ENCODE measurements at regions not wholly inside any gene's neighbourhood (a gene's known extent, or its start where the extent isn't known, plus 50 kb on each side); places are given as distances from the start of the nearest gene placed in this dataset.

DNA sequence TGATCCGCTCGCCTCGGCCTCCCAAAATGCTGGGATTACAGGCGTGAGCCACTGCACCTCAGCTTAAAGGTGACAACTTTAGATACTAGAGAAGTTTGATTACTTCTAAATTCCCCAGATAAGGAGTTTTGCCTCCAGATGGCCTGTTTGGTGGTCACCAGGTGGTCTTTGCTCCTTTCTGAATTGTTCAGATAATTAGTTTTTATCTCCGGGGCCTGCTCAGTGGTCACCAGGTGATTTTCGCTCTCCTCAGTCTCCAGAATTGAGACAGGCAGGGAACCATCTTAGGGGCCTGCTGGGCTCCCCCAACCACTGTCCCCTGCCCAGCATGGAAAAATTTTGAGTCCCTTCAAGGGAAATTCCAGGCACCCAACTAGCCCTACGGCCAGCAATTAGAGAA is 62.6 kb downstream of the GPR6 start:
- no peak for DNase-seq
- TF ChIP-seq EZH2phosphoT487 (IDR thresholded peaks at IDR 0.05; ENCODE audit: insufficient read depth, low read depth) (no peak), EZH2 (IDR thresholded peaks at IDR 0.05; ENCODE audit: insufficient read depth, poor library complexity, severe bottlenecking) (no peak)
- Histone ChIP-seq H3F3A (ENCODE audit: insufficient read depth) (no peaks in the 10 kb centered on the region), H3K4me2 (ENCODE audit: unreplicated experiment) (no peak overlapping the region), H3K4me3 (no peak overlapping the region), H2AFZ (no peak overlapping the region), H3K9me3 (ENCODE audit: low read depth) (no peaks in the 10 kb centered on the region), H3K36me3 (ENCODE audit: low read depth) (no peaks in the 10 kb centered on the region), H3K27me3 (replicated peaks; ENCODE audit: insufficient read depth) (no peaks in the 10 kb centered on the region), H3K27ac (no peak overlapping the region), H3K9me2 (ENCODE audit: insufficient read depth) (no peaks in the 10 kb centered on the region), H4K20me1 (ENCODE audit: insufficient read depth) (no peaks in the 10 kb centered on the region), H3K9ac (no peak overlapping the region), H3K79me2 (ENCODE audit: insufficient read depth) (no peaks in the 10 kb centered on the region), H3K4me1 (ENCODE audit: insufficient read depth) (no peaks in the 10 kb centered on the region)
- WGBS, 2 experiments (ENCODE audit: low coverage in 1 of 2, low lambda C conversion rate in 2 of 2, missing lambda C conversion rate in 2 of 2) = 77 to 78% methylated on average over 7 of the region's 7 CpGs
- in situ Hi-C loops (cut with MboI) = no loop called here

DNA sequence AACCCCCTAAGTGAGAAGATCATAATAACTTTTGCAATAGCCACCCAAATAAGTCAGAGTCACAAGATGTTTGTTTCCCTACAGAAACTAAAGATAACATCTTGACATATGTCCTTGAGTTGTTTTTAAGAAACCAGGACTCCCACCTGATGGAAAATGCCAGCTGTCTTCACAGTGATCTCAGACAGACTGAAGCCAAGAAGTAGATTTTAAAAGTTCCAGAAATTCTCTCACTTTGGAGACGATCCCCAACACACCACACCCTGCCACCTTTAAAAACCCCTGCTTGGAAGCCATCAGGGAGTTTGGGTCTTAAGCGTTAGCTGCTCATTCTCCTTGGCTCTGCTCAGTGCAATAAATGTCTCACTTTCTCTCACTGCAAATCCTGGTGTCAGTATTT is 63.0 kb downstream of the GPR6 start:
- H2AFZ ChIP-seq = no peak overlapping the region
- H3K79me2 ChIP-seq (ENCODE audit: insufficient read depth) = no peaks in the 10 kb centered on the region
- H3K9ac ChIP-seq = no peak overlapping the region
- no peaks in the 10 kb centered on the region for H3K27me3 ChIP-seq (replicated peaks; ENCODE audit: insufficient read depth)
- no peak overlapping the region for H3K4me2 ChIP-seq (ENCODE audit: unreplicated experiment)
- no peaks in the 10 kb centered on the region for H3K4me1 ChIP-seq (ENCODE audit: insufficient read depth)
- no peak for DNase-seq
- H3K4me3 ChIP-seq = no peak overlapping the region
- 41 to 45% methylated on average over 2 of the region's 2 CpGs for WGBS, 2 experiments (ENCODE audit: low coverage in 1 of 2, low lambda C conversion rate in 2 of 2, missing lambda C conversion rate in 2 of 2)
- no peaks in the 10 kb centered on the region for H3K9me3 ChIP-seq (ENCODE audit: low read depth)
- in situ Hi-C loops (cut with MboI) = no loop called here
- no peak overlapping the region for H3K27ac ChIP-seq
- TF ChIP-seq EZH2phosphoT487 (IDR thresholded peaks at IDR 0.05; ENCODE audit: insufficient read depth, low read depth) = no peak
- H3F3A ChIP-seq (ENCODE audit: insufficient read depth) = no peaks in the 10 kb centered on the region
- no peaks in the 10 kb centered on the region for H3K36me3 ChIP-seq (ENCODE audit: low read depth)
- no peaks in the 10 kb centered on the region for H4K20me1 ChIP-seq (ENCODE audit: insufficient read depth)
- H3K9me2 ChIP-seq (ENCODE audit: insufficient read depth) = no peaks in the 10 kb centered on the region

DNA sequence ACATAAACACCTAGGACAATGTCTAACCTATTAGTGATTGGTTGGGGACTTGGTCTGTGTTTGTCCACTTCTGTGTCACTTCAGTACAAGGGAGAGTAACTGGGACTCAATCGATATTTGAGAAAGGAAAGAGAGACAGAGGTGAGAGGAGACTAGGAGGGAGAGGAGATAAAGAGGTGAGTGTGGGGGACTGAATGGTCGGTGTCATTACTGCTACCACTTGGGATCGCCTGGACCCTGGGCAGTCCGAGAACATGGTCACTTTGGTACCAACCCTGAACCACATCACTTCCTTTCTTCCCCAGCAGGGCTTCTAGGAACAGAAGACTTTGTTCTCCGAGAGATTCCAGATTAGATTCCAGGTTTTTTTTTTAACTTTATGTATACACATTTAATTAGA is 63.7 kb downstream of the GPR6 start:
- Histone ChIP-seq H3K9me3 (ENCODE audit: low read depth) (no peaks in the 10 kb centered on the region), H3K36me3 (ENCODE audit: low read depth) (no peaks in the 10 kb centered on the region), H3K9me2 (ENCODE audit: insufficient read depth) (no peaks in the 10 kb centered on the region), H3K27me3 (replicated peaks; ENCODE audit: insufficient read depth) (no peaks in the 10 kb centered on the region), H3K4me3 (no peak overlapping the region), H3K79me2 (ENCODE audit: insufficient read depth) (no peaks in the 10 kb centered on the region), H3F3A (ENCODE audit: insufficient read depth) (no peaks in the 10 kb centered on the region), H2AFZ (no peak overlapping the region), H4K20me1 (ENCODE audit: insufficient read depth) (no peaks in the 10 kb centered on the region), H3K4me2 (ENCODE audit: unreplicated experiment) (no peak overlapping the region), H3K9ac (no peak overlapping the region), H3K4me1 (ENCODE audit: insufficient read depth) (no peaks in the 10 kb centered on the region), H3K27ac (no peak overlapping the region)
- DNase-seq = no peak
- TF ChIP-seq EZH2 (IDR thresholded peaks at IDR 0.05; ENCODE audit: insufficient read depth, poor library complexity, severe bottlenecking) (no peak), EZH2phosphoT487 (IDR thresholded peaks at IDR 0.05; ENCODE audit: insufficient read depth, low read depth) (no peak)
- 77 to 78% methylated on average over 5 of the region's 5 CpGs for WGBS, 2 experiments (ENCODE audit: low coverage in 1 of 2, low lambda C conversion rate in 2 of 2, missing lambda C conversion rate in 2 of 2)
- in situ Hi-C loops (cut with MboI) = no loop called here

DNA sequence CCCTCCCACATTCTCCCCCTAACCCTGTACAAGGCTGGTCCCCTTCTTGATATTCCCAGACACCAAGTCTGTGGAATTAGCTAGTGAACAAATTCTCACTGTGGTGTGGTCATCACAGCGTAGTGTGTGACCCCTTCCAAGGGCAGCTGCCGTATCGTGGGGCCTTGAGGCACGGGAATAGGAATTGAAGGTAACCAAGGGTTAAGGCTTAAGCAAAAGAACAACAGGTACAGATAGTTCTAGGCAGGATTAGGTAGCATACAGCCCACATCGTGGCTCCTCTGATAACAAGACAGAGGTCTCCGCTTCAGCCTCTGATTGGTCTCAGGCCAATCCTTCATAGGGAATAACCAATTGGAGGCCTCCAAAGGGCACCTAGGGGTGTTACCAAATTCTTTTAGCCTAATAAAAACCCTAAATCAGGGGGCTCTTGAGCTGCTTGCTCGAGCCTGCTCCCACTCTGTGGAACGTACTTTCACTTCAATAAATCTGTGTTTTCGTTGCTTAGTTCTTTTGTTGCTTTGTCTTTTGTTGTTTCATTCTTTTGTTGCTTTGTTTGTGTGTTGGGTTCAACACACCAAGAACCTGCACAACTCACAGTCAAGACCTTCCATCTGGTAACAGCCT is 64.7 kb downstream of the GPR6 start:
- H3K9me2 ChIP-seq (ENCODE audit: insufficient read depth) = no peaks in the 10 kb centered on the region
- DNase-seq = no peak
- H3K9me3 ChIP-seq (ENCODE audit: low read depth) = no peaks in the 10 kb centered on the region
- no peaks in the 10 kb centered on the region for H3K79me2 ChIP-seq (ENCODE audit: insufficient read depth)
- no peaks in the 10 kb centered on the region for H3K36me3 ChIP-seq (ENCODE audit: low read depth)
- TF ChIP-seq EZH2phosphoT487 (IDR thresholded peaks at IDR 0.05; ENCODE audit: insufficient read depth, low read depth) (no peak), EZH2 (IDR thresholded peaks at IDR 0.05; ENCODE audit: insufficient read depth, poor library complexity, severe bottlenecking) (no peak)
- H2AFZ ChIP-seq = no peak overlapping the region
- H3K27me3 ChIP-seq (replicated peaks; ENCODE audit: insufficient read depth) = no peaks in the 10 kb centered on the region
- H3K27ac ChIP-seq = no peak overlapping the region
- H3K4me3 ChIP-seq = no peak overlapping the region
- no peak overlapping the region for H3K9ac ChIP-seq
- in situ Hi-C loops (cut with MboI) = no loop called here
- H3F3A ChIP-seq (ENCODE audit: insufficient read depth) = no peaks in the 10 kb centered on the region
- H4K20me1 ChIP-seq (ENCODE audit: insufficient read depth) = no peaks in the 10 kb centered on the region
- H3K4me2 ChIP-seq (ENCODE audit: unreplicated experiment) = no peak overlapping the region
- H3K4me1 ChIP-seq (ENCODE audit: insufficient read depth) = no peaks in the 10 kb centered on the region
- 83% methylated on average over 9 of the region's 9 CpGs for WGBS, 2 experiments (ENCODE audit: low coverage in 1 of 2, low lambda C conversion rate in 2 of 2, missing lambda C conversion rate in 2 of 2)
